Right cardiac atrium (tissue), 5 donors: ENCODE measurements at regions not wholly inside any gene's neighbourhood (a gene's known extent, or its start where the extent isn't known, plus 50 kb on each side); places are given as distances from the start of the nearest gene placed in this dataset.
"Not testable (repeated sequence)": the region's sequence is repeated elsewhere in the genome, so short reads cannot be mapped to it uniquely, and the experiment has no call there.

Experiments used
- ATAC-seq, 2 donors: fragments of 200-7000 bp; cut with Tn5 transposase; one replicate each; pipeline versions ENCODE4 v1.8.0 to v1.9.1; 2020; ENCODE audit warnings: moderate library complexity in 2 of 2, mild to moderate bottlenecking in 1 of 2
- DNase-seq, 3 donors: peaks; one replicate each; pipeline ENCODE4 v3.0.0-alpha.2; 2020
- H3K27ac ChIP-seq: one replicate; pipeline ENCODE4 v1.5.1; 2013; ENCODE audit warnings: mild to moderate bottlenecking, low read length, control low read depth, moderate library complexity
- H3K27me3 ChIP-seq: one replicate; pipeline ENCODE4 v1.6.1; 2013; ENCODE audit not compliant: control insufficient read depth, insufficient read depth
- H3K4me1 ChIP-seq: one replicate; pipeline ENCODE4 v1.6.1; 2013; ENCODE audit warnings: low read length; ENCODE audit not compliant: control insufficient read depth, insufficient read depth
- H3K4me3 ChIP-seq: one replicate; pipeline ENCODE4 v1.5.1; 2013; ENCODE audit warnings: low read length, control low read depth
- H3K9me3 ChIP-seq: one replicate; pipeline ENCODE4 v1.6.1; 2013; ENCODE audit warnings: low read length; ENCODE audit not compliant: control insufficient read depth
- WGBS: extraction: QIAGEN DNeasy Blood & Tissue Kit; methylation state at CpG from one replicate; pipeline ENCODE4 v1.1.7; 2013; 5-methylcytosine and 5-hydroxymethylcytosine counted together
- intact Hi-C, 4 donors: fragments of 100-400 bp; cut with DNase I; formaldehyde crosslinking; loops; one replicate each; pipeline versions ENCODE4 v1.11.0 to v1.14.0; 2022 to 2023
- donor health status: healthy with polysubstance abuse.
- donor health status: DM: no; HTN: yes; CAD: no.
- donor health status: DM: no; HTN: no; CAD: no.
- donor health status: DM: no; HTN: yes; CAD: no; lungs with severe emphysema.
- donor health status: DM: yes; HTN: yes; CAD: no.

DNA sequence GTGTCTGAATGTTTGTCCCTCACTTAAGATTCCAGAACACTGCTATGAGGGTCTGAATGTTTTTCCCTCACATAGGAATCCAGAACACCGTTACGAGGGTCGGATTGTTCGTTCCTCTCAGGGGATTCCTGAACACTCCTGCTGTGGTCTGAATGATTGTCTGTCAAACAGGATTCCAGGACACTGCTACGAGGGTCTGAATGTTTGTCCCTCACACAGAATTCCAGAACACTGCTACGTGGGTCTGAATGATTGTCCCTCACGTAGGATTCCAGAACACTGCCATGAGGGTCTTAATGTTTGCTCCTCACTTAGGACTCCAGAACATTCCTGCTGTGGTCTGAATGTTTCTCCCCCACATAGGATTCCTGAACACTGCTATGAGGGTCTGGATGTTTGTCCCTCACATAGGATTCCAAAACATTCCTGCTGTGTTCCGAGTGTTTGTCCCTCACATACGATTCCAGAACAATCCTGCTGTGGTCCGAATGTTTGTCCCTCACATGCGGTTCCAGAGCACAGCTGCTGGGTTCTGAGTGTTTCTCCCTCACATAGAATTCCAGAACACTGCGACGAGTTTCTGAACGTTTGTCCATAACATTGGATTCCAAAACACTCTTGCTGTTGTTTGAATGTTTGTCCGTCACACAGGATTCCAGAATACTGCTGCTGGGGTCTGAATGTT, 199.5 kb downstream of the FOXD4L6 start:
- no peaks in the 10 kb centered on the region for H3K27me3 ChIP-seq
- DNase-seq: no peak
- H3K4me1 ChIP-seq: no peaks in the 10 kb centered on the region
- ATAC-seq: no peak
- 70% methylated on average over 15 of the region's 15 CpGs for WGBS
- peaks cover 4% of the 10 kb centered on the region for H3K9me3 ChIP-seq
- no peak overlapping the region for H3K27ac ChIP-seq
- intact Hi-C loops: no loop called here
- no peak overlapping the region for H3K4me3 ChIP-seq

- Histone ChIP-seq H3K27me3 (no peaks in the 10 kb centered on the region), H3K4me3 (no peak overlapping the region), H3K4me1 (no peaks in the 10 kb centered on the region), H3K27ac (no peak overlapping the region), H3K9me3 (peaks cover 4% of the 10 kb centered on the region)
- ATAC-seq (peak in 1 of 2 donors; percentile 34), DNase-seq (no peak)
- intact Hi-C loops: no loop called here
- 62% methylated on average over 11 of the region's 11 CpGs for WGBS
Observed at GRCh38 chr9:40927851-40928802, 200.4 kb downstream of the FOXD4L6 start.

DNA sequence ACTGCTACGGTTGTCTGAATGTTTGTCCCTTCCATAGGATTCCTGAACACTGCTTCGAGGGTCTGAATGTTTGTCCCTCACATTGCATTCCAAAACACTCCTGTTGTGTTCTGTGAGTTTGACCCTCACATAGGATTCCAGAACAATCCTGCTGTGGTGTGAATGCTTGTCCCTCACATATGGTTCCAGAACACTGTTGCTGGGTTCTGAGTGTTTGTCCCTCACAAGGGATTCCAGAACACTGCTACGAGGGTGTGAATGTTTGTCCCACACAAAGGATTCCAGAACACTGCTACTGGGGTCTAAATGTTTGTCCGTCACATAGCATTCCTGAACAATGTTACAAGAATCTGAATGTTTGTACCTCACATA, 201.2 kb downstream of the FOXD4L6 start:
- no peak overlapping the region for H3K4me3 ChIP-seq
- H3K27me3 ChIP-seq: no peaks in the 10 kb centered on the region
- intact Hi-C loops: no loop called here
- DNase-seq (no peak), ATAC-seq (no peak)
- H3K9me3 ChIP-seq: peaks cover 4% of the 10 kb centered on the region
- no peak overlapping the region for H3K27ac ChIP-seq
- no peaks in the 10 kb centered on the region for H3K4me1 ChIP-seq
- WGBS: 59% methylated on average over 4 of the region's 4 CpGs

DNA sequence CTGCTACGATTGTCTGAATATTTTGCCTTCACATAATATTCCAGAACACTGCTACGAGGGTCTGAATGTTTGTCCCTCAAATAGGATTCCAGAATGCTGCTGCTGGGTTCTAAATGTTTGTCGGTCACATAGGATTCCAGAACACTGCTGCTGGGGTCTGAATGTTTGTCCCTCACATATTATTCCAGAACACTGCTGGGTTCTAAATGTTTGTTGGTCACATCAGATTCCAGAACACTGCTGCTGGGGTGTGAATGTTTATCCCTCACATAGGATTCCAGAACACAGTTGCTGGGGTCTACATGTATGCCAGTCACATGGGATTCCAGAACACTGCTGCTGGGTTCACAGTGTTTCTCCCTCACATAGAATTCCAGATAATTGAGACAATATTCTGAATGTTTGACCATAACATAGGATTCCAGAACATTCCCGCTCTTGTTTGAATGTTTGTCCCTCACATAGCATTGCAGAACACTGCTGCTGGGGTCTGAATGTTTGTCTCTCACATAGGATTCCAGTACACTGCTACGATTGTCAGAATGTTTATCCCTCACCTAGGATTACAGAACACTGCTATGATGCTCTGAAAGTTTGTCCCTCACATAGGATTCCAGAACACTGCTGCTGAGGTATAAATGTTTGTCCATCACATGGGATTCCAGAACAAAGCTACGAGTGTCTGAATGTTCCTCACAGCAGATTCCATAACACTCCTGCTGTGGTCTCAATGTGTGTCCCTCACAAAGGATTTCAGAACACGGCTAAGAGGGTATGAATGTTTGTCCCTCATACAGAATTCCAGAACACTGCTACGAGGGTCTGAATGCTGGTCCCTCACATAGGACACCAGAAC, 201.8 kb downstream of the FOXD4L6 start:
- 58% methylated on average over 8 of the region's 8 CpGs for WGBS
- ATAC-seq: no peak

GRCh38 chr9:40925149-40925548, 203.3 kb downstream of the FOXD4L6 start:
- H3K27ac ChIP-seq: no peak overlapping the region
- 75% methylated on average over 8 of the region's 8 CpGs for WGBS
- DNase-seq (no peak), ATAC-seq (no peak)
- no peaks in the 10 kb centered on the region for H3K27me3 ChIP-seq
- no peaks in the 10 kb centered on the region for H3K4me1 ChIP-seq
- intact Hi-C loops: no loop called here
- peaks cover 4% of the 10 kb centered on the region for H3K9me3 ChIP-seq
- H3K4me3 ChIP-seq: no peak overlapping the region

More for the DNA sequence above, 201.8 kb downstream of the FOXD4L6 start:
- no peak for DNase-seq
- H3K4me3 ChIP-seq: no peak overlapping the region
- H3K4me1 ChIP-seq: no peaks in the 10 kb centered on the region
- peaks cover 4% of the 10 kb centered on the region for H3K9me3 ChIP-seq
- no peaks in the 10 kb centered on the region for H3K27me3 ChIP-seq
- H3K27ac ChIP-seq: no peak overlapping the region
- intact Hi-C loops: no loop called here

- H3K9me3 ChIP-seq, H3K4me3 ChIP-seq, DNase-seq, H3K4me1 ChIP-seq, intact Hi-C loops, H3K27me3 ChIP-seq, ATAC-seq, H3K27ac ChIP-seq: not testable (repeated sequence)
- WGBS: 70% methylated on average over 5 of the region's 5 CpGs
Observed at GRCh38 chr9:40916399-40916783, 212.1 kb downstream of the FOXD4L6 start.

DNA sequence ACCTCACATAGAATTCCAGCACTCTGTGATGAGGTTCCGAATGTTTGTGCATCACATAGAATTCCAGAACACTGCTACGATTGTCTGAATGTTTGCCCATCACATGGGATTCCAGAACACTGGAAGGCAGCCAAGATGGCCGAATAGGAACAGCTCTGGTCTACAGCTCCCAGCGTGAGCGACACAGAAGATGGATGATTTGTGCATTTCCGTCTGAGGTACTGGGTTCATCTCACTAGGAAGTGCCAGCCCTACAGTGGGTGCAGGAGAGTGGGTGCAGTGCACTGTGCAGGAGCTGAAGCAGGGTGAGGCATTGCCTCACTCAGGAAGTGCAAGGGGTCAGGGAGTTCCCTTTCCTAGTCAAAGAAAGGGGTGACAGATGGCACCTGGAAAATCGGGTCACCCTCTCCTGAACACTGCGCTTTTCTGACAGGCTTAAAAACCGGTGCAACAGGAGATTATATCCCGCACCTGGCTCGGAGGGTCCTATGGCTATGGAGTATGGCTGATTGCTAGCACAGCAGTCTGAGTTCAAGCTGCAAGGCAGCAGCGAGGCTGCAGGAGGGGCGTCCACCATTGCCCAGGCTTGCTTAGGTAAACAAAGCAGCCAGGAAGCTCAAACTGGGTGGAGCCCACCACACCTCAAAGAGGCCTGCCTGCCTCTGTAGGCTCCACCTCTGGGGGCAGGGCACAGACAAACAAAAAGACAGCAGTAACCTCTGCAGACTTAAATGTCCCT, 212.7 kb downstream of the FOXD4L6 start:
- intact Hi-C loops: not testable (repeated sequence)

DNA sequence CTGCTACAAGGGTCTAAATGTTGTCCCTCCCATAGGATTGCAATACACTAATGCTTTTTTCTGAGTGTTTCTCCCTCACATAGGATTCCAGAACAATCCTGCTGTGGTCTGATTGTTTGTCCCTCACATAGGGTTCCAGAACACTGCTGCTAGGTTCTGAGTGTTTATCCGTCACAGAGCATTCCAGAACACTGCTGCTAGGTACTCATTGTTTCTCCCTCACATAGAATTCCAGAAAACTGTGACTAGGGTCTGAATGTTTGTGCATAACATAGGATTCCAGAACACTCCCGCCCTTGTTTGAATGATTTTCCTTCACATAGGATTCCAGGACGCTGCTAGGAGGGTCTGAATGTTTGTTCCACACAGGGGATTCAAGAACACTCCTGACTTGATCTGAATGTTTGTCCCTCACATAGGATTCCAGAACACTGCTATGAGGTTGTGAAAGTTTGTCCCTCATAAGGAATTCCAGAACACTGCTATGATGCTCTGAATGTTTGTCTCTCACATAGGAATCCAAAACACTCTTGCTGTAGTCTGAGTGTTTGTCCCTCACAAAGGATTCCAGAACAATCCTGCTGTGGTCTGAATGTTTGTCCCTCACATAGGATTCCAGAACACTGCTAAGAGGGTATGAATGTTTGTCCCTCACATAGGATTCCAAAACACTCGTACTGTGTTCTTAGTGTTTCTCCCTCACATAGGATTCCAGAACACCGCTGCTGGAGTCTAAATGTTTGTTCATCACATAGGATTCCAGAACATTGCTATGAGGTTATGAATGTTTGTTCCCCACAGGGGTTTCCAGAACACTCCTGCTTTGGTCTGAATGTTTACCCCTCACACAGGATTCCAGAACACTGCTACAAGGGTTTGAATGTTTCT, 213.5 kb downstream of the FOXD4L6 start:
- H3K4me1 ChIP-seq: no peaks in the 10 kb centered on the region
- DNase-seq: no peak
- H3K27me3 ChIP-seq: no peaks in the 10 kb centered on the region
- 51% methylated on average over 5 of the region's 5 CpGs for WGBS
- peak in 1 of 2 donors; percentile 27 for ATAC-seq
- H3K27ac ChIP-seq: no peak overlapping the region
- intact Hi-C loops: no loop called here
- H3K9me3 ChIP-seq: peaks cover 10% of the 10 kb centered on the region
- H3K4me3 ChIP-seq: no peak overlapping the region

More for the DNA sequence above, 212.7 kb downstream of the FOXD4L6 start:
- H3K9me3 ChIP-seq, H3K4me3 ChIP-seq, H3K4me1 ChIP-seq, H3K27ac ChIP-seq, H3K27me3 ChIP-seq: not testable (repeated sequence)
- WGBS: 79% methylated on average over 13 of the region's 13 CpGs
- ATAC-seq: peak in 1 of 2 donors; percentile 36
- DNase-seq: peak in 1 of 3 donors; percentile 40

DNA sequence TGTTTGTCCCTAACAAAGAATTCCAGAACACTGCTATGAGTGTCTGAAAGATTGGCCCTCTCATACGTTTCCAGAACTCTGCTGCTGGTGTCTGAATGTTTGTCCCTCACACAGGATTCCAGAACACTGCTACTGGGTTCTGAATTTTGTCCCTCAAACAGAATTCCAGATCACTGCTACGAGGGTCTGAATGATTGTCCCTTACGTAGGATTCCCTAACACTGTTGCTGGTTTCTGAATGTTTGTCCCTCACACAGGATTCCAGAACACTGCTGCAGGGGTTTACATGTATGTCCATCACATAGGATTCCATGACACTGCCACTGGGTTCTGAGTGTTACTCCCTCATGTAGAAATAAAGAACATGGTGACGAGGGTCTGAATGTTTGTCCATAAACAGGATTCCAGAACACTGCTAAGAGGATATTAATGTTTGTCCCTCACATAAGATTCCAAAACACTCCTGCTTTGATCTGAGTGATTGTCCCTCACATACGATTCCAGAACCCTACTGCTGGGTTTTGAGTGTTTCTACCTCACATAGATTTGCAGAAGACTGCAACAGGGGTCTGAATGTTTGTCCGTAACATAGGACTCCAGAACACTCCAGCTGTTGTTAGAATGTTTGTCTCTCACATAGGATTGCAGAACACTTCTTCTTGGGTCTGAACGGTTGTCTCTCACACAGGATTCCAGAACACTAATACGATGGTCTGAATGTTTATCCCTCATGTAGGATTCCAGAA, 214.4 kb downstream of the FOXD4L6 start:
- 52% methylated on average over 8 of the region's 8 CpGs for WGBS
- Histone ChIP-seq H3K4me1 (no peaks in the 10 kb centered on the region), H3K9me3 (peaks cover 10% of the 10 kb centered on the region), H3K4me3 (no peak overlapping the region), H3K27me3 (no peaks in the 10 kb centered on the region), H3K27ac (no peak overlapping the region)
- intact Hi-C loops: no loop called here
- DNase-seq: no peak
- ATAC-seq: peak; percentile 6 to 29
